Medulla oblongata (tissue), 1 donor: ENCODE measurements at regions not wholly inside any gene's neighbourhood (a gene's known extent, or its start where the extent isn't known, plus 50 kb on each side); places are given as distances from the start of the nearest gene placed in this dataset.
"Not testable (repeated sequence)": the region's sequence is repeated elsewhere in the genome, so short reads cannot be mapped to it uniquely, and the experiment has no call there.

Source experiments
- DNase-seq: peaks from one replicate; pipeline ENCODE4 v3.0.0-alpha.2; 2015; ENCODE audit errors: extremely low spot score

- no peak for DNase-seq
Observed at GRCh38 chr4:140249351-140249750, 95.4 kb upstream of the MAML3 start.

DNA sequence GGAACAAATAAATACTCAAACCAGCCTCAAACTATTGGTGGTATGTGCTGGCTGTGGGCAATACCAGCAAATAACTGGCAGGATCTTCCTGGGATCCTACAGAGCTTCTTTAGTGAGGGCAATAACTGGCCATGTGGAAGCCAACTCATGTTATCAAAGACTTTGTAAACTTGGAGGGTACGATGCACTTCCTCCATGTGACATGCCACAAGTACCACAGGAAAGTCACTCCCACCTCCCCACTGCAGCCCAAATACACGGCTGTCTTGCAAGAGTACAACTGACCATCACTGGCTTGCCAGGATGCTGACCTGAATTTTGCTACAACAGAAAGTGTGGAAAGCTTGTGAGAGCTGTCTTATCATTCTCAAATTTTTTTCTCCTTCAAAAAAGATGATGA lies 93.3 kb upstream of the MAML3 start:
- DNase-seq, result no peak

DNA sequence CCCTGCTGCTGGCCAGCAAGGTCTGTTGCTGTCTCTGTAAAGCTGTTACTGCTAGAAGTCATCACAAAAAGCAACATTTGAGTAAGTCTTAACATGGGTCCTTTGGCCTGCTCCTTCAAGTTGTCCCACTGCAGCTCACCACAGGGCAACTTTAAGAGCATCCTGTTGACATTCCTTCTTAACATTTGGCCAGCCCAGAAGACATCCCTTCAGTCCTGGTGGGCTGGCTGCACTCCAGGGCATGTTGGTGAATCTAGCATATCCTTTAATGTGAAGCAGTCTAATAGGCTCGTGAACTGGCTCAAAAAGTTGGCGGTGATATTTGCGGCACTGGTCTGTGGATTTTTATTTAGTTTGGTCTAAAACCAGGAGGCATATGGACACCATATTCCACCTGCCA lies 92.2 kb upstream of the MAML3 start:
- DNase-seq, result no peak

GRCh38 chr4:140244328-140244727 lies 90.3 kb upstream of the MAML3 start:
- DNase-seq, result no peak

DNA sequence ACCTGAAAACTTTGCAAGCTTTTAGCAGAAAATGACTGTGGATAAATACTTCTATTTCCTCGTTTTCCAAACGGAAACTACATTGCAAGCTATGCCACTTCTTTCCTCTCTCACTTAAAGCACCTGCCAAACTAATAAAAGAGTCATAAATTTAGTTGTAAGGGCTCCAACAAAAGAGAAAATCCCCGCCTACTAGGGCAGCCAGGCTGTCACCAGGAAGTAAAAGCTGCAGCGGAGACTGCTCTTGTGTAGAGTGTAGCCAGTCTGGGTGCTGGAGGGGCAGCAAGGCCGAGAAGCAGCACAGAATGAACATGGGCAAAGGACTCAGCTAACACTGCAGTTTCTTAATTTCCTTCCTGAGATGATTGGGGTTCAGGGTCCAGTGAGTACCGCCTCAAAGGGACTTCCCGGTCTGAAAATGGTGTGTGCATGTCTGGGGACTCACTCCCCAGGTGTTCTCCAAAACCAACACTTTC lies 89.3 kb upstream of the MAML3 start:
- no peak for DNase-seq

DNA sequence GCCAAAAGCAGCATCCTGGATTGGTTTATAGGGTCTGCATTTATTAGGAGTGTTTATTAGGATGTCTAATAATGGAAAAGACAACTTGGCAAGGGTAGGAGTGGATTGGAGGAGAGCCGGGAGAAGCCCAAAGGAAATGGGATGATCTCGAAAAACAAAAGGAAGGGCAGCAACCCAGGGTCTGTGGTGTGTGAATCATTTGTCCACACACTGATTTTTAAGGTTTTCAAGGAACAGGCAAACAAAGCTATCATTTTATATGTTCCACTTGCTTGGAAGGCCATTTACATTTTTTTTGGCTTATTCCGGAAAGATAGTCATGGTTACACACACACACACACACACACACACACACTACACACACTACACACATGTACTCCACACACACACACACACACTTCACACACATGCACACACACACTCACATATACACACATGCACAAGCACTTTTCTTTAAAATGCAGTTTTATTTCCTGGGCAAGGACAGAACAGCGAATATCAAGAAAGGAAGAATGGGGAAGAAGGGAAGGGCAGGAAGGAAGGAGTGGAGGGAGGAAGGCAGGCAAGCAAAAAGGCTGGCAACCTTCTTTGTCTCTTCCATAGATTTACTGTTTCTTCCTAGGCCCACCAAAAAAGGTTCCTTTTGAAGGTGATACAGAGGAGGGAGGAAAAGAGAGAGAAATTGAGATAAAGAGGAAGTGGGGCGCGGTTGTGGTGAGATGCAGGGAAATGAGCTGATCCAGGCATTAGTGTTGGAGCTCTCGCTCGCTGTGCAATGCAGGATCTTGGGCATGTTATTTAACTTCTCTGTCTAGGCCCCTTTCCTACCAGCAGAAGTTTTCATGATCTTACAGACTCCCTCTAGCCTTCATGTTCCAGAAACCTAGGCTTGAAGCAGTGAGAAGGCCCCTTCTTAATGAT lies 88.6 kb upstream of the MAML3 start:
- DNase-seq, result peak; percentile 47

- DNase-seq, result no peak
Observed at GRCh38 chr4:140240237-140240636, 86.3 kb upstream of the MAML3 start.

- DNase-seq, result no peak
Observed at GRCh38 chr4:140239311-140239710, 85.3 kb upstream of the MAML3 start.

DNA sequence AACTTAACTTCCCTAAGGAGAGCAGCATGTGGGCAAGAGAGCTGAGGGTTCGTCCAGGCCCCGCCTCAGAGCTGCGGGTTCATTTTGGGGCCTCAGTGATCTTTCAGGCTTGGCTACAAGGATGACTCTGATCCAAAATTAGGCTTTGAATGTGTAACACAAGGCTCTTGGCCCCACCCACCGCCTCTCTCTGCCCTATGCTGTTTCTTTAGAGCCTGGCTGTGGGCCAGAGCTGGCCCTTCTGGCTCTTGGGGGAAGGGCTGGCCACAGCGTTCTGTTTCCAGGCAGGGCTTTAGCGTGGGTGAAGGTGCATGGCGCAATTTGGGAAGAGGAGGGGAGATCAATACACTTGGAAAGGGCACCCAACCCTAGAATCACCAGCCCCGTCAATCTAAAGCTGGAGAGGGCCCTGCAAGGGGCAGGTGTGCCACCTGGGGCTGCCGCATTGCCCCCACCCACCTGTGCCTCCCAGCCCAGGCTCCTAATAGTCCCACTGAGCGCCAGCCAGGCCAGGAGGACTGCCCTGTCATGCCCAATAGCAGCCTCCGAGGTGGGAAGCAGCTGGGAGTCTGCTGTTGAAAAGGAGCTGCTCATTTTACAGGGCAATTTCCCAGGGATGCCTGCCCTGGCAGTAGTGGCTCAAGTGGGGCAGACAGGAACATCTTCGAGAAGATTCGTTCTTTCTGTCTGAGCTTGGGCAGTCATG lies 84.5 kb upstream of the MAML3 start:
- DNase-seq, result peak; percentile 86

GRCh38 chr4:140237616-140238350 lies 83.8 kb upstream of the MAML3 start:
- peak; percentile 90 for DNase-seq

GRCh38 chr4:140236654-140237169 lies 82.7 kb upstream of the MAML3 start:
- DNase-seq, result no peak

DNA sequence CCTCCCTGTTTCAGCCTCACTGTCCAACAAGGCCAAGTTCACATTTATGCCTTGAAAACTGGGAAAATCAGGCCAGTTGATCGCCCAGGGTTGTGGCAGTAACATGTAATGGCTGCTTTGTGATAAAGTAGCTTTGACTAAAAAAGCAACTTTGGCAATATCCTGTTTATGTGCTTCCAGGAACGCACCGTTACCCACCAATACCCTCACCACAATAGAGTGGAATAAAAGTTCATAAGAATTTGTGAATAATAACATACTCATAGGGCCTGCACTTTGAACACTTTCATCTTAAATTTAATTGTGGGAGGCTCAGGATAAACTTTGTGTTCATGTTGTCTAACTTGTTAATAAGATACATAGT lies 80.7 kb upstream of the MAML3 start:
- no peak for DNase-seq

DNA sequence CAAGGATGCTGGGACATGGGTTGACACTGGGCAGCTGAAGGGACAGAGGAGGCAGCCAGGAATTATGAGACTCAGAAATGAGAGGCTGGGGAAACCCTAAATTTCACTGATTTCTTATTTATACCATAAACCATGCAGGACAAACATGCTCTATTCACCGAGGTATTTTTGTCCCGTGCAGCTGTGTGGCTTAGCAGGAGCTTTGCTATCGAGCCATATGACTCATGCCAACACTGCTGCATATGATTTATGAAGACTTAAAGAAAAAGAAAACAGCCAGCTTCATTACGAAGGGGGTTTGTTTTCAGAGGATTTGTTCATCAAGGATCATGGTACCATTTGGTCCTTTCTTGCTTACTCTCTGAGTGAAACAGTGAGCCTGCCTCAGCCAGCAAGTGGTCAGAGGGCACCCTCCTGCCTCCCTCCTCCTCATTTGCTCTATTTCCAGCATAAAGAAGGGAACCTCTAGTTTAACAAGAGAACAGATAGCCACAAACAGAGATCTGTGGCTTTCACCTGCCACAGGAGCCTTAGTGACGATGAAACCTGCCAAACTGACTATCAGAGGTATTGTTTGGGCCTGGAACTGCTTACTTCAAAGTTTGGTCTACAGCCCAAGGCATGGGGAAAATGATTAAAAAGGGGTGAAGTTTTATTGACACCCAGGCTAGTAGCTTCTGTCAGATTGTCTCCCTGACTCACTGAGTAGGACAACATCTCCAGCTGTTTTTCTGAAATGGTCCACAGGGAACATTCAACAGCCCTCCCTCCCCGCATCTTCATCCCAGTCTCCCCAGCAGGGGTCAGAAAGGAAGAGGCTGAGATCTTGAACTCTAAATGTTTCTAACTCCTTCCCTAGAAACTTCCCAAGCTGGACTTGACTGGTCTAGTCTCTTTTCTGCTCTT lies 80.1 kb upstream of the MAML3 start:
- no peak for DNase-seq

GRCh38 chr4:140229881-140230280 lies 75.9 kb upstream of the MAML3 start:
- DNase-seq, result no peak

DNA sequence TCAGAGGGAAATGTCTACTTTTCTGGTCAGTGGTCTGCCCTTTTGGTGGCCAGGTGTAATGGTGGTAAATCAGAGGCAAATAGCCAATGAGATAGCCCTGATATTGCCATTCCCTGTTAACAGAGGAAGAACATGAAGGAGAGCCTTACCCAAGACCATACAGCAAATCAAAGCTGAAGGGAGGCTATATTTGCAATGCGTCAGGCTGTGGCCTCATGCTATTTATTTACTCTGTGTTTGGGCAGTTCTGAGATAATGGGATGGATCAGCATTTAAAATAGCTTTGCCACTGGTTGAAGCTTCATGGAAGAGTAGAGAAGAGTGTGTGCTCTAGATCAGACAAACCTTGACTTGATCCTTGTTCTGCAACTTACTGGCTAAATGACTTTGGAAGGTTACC lies 73.3 kb upstream of the MAML3 start:
- DNase-seq, result no peak

GRCh38 chr4:140223056-140223810 lies 69.2 kb upstream of the MAML3 start:
- DNase-seq, result no peak

DNA sequence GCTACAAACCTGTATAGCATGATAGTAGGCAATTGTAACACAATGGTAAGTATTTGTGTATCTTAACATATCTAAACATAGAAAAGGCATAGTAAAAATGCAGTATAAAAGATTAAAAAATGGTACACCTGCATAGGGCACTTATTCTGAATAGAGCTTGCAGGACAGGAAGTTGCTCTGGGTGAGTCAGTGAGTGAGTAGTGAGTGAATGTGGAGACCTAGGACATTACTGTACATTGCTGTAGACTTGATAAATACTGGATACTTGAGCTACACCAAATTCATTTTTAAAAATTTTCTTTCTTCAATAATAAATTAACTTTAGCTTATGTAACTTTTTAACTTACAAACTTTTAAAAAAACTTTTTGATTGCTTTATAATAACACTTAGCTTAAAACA lies 68.2 kb upstream of the MAML3 start:
- no peak for DNase-seq

DNA sequence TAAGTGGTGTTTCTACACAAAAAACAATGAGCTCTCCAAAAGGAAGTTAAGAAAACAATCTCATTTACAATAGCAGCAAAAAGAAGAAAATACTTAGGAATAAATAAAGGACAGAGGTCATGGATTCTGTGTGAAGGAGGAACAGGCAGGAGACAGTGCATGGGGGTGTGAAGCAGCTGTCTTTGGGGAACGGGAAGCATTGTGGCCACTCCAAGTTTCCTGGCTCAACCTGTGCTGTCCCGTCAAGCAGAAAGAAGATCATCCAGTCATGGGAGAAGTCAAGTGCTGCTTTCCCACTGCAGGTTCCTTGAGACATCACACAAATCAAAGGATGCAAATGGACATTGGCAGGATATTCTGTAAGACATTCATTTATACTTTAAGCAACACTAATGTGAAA lies 66.1 kb upstream of the MAML3 start:
- no peak for DNase-seq

- no peak for DNase-seq
Observed at GRCh38 chr4:140219567-140219966, 65.6 kb upstream of the MAML3 start.

DNA sequence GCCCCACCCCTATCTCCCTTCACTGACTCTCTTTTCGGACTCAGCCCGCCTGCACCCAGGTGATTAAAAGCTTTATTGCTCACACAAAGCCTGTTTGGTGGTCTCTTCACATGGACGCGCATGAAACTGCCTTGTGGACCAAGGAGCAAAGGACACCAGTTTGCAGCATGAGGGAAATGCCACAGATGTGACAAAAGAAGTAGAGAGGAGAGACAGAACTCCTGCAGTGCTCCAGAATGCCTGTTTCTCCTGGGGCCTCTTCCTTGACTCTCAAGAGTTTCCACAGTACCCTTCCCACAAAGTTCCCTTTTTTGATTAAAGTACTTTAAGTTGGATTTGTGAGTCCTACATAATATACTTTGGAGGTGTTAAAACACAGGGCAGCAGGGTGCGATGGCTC lies 65.1 kb upstream of the MAML3 start:
- DNase-seq, result not testable (repeated sequence)
